ENCODE measurements at regions not wholly inside any gene's neighbourhood (a gene's known extent, or its start where the extent isn't known, plus 50 kb on each side); places are given as distances from the start of the nearest gene placed in this dataset.
A peak's percentile ranks its signal among the peaks of the same experiment; 100 is the strongest.
"Not testable (repeated sequence)": the region's sequence is repeated elsewhere in the genome, so short reads cannot be mapped to it uniquely, and the experiment has no call there.

DNA sequence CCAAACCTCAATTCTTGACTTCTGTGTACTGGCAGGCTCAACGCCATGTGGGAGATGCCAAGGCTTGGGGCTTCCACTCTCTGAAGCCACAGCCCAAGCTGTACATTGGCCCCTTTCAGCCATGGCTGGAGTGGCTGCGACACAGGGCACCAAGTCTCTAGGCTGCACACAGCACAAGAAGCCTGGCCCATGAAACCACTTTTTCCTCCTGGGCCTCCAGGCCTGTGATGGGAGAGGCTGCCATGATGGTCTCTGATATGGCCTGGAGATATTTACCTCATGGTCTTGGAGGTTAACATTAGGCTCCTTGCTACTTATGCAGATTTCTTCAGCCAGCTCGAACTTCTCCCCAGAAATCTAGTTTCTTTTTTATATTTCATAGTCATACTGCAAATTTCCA, 724.1 kb downstream of the RNF144A start:
- DNase-seq = not testable (repeated sequence)

DNA sequence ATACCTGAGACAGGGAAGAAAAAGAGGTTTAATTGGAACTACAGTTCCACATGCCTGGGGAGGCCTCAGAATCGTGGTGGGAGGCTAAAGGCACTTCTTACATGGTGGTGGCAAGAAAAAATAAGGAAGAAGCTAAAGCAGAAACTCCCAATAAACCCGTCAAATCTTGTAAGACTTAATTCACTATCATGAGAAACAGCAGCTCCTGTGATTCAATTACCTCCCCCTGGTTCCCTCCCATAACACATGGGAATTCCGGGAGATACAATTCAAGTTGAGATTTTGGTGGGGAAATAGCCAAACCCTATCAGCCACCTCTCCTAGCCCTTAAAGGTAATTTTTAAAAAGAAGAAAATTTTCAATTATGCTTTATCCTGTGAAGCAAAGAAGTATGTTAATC, 728.8 kb downstream of the RNF144A start:
- DNase-seq = no peak

DNA sequence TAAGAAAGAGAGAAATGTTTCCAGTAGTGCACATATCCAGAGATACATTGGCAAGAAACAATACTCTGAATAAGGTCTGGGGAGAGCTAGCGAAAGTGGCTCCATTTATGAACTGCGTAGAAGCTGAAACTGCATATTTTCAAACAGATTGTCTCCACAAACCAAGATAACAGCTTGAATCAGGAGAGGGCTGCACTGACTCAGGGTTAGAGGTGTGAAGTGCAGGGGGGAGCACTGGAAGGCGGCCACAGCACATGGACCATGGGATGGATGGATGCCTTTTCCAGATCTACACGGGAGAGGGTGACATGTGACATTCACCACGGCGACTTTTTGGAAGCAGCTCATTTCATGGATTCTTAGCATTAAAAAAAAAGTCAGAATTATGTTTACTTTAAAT, 729.4 kb downstream of the RNF144A start:
- DNase-seq = no peak

DNA sequence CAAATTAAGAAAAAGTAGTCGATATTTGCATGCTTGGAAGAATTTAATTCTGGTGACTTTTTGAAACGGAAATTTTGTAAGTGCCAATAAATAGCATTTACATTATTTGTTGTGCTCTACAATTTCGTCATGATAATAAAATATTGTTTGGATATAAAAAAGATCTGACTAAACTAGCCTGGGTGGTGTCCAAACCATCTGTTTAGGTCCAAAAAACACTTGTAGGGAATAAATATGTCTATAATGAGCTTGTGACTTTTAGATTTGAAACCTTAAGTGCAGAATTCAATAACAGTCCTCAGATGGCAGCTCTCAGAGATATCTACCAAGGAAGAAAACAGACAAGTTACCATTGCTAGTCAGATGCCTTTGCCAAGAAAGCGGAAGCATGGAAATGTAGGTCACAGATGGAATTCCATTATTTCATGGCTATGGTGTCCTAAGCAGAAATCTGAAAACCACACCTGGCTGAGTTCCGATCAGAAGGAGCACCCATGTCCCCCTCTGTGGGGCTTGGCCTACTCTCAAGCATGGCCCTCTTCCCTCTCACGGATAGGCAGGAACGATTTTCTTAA, 731.1 kb downstream of the RNF144A start:
- no peak for DNase-seq

DNA sequence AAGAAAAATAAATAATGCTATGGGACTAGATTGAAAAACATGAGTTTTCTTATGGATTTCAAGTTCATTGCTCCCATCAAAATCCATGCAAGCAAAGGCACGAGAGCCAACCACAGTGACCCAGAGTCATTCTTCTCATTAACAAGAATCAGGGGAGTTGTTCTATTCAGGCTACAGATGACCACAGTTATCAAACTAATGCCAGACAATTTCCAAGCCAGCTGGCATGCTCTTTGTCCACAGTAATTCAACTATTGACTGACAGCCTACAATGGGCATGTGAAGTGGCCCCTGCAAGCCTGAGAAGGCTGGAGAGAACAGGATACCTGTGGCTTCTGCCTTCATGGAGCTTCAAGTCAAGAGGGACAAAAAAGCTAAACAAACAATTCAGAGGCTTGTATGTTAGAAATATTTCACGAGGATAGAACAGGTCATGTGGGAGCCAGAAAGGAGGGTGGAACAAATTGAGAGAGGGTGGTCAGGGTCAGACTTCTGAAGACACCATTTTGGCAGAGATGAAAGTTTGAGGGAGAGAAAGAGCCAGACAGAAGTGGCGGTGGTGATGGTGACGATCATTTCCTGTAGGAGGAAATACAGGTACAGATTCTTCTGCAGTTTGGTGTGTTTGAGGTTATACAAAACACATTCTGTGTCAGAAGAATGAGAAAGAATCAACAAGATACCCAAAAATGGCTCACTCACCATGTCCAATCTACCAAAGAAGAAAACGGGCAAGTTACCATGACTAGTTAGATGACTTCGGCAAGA, 732.4 kb downstream of the RNF144A start:
- no peak for DNase-seq

DNA sequence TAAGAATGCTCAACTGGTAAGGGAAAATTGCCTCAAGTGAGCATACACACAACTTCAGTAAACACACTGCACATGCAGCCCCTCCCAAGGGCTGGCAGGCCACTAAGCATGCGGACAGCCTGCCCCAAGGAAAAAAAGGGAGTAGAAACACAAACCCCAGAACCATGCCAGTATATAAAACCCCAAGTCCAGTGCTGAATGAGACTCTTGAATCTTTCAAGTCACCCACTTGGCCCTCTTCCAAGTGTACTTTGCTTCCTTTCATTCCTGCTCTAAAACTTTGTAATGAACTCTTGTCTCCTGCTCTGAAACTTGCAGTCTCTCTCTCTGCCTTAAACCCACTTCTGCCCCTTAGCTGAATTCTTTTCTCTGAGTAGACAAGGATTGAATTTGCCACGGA, 736.4 kb downstream of the RNF144A start:
- DNase-seq = no peak

DNA sequence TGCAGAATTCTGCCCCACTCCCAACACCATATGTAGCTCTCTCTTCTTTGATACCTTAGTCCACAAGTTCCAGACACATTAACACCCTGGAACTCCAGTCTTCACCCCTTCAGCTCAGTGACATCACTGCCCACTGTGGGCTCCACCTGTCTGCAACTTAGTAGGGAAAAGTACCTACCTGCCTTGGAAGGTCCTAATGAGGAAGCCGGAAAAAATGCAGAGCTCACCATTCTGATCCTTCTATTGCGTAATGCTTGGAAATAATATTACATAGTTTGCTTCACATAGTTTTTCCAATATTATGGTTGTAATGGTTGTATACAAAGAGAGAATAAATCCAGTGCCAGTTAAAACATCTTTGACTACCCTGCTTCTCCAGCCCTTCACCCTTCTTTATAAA, 738.4 kb downstream of the RNF144A start:
- DNase-seq = no peak

DNA sequence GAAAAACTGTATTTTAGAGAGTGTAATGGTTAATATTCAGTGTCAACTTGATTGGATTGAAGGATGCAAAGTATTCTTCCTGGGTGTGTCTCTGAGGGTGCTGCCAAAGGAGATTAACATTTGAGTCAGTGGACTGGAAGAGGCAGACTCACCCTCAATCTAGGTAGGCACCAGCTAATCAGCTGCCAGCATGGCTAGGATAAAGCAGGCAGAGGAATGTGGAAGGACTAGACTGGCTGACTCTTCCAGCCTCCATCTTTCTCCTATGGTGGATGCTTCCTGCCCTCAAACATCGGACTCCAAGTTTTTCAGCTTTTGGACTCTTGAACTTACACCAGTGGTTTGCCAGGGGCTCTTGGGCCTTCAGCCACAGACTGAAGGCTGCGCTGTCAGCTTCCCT, 740.3 kb downstream of the RNF144A start:
- not testable (repeated sequence) for DNase-seq

DNA sequence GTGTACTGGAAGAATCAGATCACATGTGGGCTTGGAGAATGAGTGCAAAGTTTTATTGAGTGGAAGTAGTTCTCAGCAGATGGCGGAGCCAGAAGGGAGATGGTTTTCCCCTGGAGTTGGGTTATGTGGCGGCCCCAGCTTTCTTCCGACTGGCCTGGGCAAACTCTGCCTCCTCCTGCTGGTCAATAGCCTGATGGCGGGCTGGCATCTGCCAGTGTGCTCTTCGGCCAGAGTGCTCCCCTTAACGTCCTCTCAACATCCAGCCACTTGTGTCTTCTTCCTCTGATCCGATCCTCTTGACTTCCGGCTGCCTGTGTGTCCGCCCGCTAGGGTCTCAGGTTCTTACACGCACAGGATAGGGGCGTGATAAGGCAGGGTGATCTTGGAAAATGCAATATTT, 741.3 kb downstream of the RNF144A start:
- DNase-seq = no peak

DNA sequence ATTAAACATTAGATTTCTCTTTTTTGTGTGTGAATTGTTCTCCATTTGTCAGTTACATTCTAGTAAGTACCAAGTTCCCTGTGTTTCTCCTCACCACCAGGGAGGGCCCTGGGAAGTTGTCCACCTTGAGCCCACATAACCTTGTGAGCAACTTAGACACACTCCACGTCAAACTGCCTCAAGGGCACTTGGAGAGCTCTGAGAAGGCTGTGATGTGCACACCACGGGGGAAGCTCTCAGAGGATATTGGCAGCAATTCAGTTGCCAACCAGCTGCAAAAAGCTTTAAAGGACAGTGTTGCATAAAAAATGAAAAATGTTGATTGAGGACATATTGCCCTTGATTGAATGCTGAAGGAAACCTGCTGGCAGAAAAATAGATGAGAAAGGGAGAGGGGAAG, 743.6 kb downstream of the RNF144A start:
- no peak for DNase-seq

DNA sequence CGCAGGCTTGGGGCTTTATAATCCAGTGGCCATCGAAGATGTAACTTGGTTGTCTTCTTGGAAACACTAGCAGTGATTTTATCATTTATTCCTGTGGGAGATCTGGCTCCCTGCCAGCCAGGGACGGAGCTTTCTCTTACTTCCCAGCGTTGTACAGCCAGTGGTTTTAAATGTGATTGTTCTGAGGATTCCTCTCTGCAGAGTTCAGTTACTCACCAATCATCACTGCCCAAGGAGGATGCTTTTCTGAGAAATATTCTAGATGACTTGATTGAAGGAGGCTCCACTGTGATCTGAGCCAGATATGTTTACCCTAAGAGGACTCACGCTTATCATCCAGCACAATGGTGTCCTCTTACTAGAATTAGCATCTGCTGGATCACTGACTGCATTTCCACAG, 744.3 kb downstream of the RNF144A start:
- DNase-seq = no peak

DNA sequence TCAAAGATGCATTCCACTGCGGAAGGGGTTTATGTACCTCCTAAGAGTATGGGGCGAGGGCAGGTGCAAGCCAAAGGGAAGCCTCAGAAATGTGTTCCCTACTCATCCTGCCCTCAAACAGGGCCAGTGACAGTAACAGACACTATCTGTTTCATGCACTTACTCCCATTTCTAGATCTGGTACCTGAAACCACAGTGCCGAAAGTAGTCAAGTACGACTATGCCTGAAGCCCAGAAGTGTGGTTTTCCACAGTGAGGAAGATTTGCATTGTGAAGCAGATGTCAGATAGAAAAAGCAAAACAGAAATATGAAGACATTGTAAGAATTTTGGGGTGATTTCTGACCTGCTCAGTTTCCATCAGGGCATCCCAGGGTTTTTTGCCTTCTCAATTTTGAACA, 748.7 kb downstream of the RNF144A start:
- DNase-seq = no peak

DNA sequence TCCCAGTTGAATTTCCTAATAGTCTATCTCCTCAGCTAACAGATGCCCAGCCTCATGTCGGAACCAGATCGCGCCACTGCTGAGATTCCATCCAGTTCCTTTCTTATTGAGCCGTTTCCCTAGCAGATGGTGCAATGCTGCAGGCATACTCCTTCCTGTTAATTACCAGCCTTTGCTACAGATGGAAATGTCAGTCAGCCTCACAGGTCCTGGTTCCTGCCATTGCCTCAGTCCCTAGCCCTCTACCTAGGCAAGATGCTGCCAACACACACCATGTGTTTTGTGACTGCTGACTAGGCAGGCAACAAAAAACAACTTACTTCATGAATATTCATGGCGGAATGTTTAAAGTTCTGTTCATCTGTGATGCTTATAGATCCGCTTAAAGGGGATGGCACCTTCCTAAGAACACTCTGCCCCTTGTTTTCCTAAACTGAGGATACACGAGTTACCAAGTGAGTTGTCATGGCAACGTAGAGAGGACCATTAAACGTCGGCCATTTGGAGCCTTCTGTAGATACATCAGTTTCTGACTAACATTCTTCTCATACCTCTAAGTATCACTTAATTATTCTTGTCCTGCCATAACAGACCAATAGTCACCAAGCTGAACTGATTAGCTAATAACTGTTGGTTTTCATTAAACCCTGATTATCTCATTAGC, 749.5 kb downstream of the RNF144A start:
- DNase-seq = no peak

DNA sequence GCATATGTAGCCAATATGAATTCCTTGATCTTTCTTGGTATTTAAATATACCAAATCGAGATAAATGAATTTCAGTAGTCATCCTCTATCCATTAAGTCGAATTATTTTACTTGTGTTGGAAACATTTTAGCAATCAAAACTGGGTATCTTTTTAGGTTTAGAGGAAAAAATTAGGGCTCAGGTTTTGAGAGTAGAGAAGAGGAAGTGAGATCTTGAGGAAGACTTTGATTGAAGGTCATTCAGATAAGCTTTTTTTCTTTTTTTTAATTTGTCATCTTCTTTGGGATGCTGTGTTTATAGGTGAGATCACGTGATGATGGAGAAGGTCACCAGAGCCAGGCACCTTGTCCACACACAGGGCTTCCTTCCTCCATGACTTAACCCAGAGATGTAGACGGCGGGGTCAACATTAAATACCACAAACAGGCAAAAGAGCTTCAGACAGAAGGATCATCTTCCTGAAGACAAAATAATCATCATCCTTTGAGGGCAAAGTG, 750.1 kb downstream of the RNF144A start:
- no peak for DNase-seq

DNA sequence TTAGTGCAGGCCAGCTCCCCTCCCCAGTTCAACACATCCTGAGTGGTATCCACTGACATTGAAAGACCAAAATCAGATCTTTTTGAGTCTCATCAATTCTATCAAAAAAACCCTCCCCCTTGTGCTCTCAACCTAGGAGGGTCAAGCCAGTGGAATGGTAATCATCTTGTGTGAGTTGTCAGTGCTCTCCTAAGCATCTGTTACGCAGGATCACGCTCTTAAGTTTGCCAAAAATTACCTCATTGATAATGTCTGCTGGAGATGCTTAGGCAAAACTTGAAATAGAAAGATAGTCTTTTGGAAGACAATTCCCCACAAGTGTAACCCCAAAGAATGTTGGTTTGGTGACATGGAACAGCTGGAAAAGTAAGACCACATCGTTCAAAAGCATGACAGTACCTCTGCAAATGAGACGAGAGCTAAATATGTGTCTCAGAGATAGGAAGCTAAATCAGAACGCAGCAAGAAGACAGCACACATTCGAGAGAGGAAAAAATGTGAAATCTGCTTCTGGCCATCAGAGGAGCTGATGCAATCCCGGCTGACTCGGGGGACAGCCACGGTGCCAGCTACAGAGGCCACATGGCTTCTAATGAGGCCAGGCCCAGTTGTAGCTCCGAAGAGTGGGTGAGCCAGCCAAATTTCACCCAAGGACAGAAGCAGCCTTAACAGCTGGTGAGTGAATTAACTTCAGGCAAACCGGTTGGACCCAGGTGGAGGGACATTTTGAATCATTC, 753.9 kb downstream of the RNF144A start:
- DNase-seq = no peak

DNA sequence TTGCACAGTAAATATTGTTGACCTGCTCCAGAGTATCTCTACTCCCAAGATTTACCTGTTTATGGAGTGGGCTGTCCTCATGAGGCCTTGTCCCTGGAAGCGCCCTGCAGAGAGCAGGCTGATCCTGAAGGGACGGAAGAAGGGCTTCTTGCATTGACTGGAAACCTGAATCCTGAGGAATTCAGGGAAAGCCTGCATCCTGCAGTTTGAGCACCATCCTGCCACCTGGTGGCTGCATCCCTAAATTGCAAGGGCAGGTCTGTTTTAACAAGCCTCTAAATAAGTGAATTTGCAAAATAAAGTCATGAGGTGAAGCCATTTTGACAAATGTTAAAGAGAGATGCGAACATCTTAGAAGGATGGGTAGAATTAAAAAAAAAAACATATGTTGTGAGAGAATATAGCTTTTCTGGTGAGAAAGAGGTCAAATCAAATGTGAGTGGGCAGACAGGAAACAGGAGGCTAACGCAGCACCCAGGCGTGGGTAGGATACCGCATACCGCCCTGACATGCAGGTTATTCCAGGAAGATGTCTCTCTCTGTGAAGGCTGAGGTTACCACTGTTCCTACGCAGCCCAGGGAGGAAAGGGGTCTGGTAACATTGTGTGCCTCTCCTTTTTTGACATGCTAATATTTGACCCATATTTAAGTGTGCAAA, 754.9 kb downstream of the RNF144A start:
- peak; percentile 49 for DNase-seq

DNA sequence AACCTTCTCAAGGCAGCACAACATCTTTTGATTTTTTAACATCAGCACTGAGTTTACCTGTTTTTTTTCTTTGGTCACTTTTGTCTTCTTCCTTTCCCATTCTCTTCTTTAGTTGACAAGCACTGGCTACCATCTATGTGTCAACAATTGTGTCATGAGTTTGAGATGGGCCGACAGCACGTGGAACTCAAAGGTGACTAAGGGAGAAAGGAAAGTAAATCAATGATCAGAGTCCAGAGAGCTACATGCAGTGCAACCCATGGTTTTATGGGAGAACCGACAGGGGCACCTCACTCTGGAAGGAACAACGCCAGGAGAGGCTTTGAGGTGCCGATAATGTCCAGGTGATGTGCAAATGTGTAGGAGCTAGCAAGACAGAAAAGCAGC, 755.5 kb downstream of the RNF144A start:
- no peak for DNase-seq

DNA sequence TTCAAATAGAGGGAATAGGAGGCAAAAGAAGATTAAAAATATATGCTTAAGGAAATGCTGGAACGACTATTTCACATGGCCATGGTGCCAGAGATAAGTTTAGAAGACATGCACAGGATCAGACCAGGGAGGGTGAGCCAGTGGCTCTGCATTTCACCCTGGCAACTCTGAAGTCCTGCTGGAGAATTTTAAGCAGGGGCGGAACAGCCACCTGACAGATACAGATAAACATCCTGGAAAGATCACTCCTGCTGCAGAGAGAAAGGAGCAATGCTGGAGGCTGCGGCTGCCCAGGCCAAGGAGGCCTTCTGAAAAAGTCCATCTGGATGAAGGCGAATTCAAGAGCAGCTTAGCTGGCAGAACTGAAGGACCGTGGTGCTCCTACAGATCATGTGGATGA, 755.9 kb downstream of the RNF144A start:
- no peak for DNase-seq

DNA sequence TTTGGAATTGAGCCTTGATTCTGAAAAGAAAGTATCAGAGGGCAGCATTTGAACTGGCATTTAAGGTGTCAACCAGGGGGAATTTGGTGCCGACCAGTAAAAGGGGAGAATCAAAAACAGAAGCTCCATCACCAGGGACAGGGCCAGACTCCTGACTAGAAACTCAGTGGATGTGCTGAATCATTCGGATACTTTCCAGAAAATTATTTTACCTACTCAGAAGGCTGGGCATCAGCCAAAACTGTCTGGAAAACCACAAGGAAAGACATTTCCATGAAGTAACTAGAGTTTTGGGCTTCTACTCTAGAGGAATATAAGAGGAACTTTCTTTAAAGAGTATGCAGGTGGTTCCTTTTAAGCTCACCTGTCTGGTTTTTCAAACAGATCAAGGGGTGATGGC, 756.6 kb downstream of the RNF144A start:
- no peak for DNase-seq

DNA sequence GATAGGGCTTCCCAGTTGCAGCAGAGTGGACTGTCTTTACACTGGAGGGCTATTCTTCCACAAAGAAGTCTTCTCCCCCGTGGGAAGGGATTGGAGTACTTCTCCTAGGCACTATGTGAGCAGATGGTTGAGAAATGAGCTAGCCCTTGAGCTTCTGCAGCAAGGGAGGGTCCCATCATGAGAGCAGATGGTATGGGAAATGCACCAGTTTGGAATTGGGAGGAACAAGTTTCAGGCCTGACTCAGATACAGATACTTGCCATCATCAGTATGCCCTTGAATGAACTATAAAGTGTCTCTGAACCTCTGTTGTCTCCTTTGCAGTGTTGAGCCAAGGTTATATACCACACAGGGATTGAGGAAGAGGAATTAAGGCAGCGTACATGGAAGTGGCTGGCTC, 757.4 kb downstream of the RNF144A start:
- no peak for DNase-seq

DNA sequence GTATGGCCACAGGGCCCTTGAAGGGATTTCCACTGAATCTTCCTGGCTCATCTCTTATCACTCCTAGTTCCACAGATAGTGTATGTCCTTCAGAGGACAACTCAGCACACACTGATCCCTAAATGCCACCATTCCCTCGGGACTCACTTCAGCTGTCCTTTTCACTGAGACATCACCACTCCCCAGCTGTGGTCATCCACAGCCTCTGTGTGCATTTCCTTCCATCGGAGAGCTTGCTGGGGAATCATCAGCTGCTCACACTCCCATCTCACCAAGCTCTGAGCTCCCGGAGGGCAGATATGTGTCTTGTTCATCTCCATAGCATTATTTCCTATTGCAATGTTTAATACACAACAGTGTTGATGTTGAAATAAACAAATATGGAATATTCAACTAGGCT, 759.5 kb downstream of the RNF144A start:
- DNase-seq = no peak

DNA sequence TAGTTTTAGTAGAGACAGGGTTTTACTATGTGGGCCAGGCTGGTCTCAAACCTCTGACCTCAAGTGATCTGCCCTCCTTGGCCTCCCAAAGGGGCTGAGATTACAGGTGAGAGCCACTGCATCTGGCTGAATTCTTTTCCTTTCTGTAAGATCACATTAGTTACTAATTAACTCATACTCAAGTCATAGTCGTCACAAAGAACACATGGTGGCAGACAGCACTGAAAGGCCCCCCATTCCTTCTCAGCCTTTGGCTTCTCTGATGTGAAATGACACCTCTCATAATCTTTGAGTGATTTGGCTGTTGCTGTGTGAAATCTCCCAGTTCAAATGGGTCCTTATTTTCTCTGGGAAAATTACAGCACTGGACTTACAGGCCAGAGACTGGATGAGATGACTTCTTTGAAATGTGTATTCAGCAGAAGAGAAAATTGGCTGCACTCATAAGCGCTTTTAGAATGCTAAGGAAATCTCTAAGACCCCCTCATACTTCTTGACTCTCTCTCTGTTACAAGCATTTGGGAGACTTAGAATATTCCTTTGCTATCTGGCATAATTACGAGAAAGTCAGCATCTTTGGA, 764.8 kb downstream of the RNF144A start:
- DNase-seq = no peak

All from left kidney (tissue), 1 donor.